Activated CD4-positive, alpha-beta T cell treated with anti-CD3 and anti-CD28 coated beads, Interleukin-2, amount 10 ng/mL, durations not matched to agents 7 days and 5 days (primary cell): ENCODE measurements at regions not wholly inside any gene's neighbourhood (a gene's known extent, or its start where the extent isn't known, plus 50 kb on each side); places are given as distances from the start of the nearest gene placed in this dataset.
"Not testable (repeated sequence)": the region's sequence is repeated elsewhere in the genome, so short reads cannot be mapped to it uniquely, and the experiment has no call there.

ENCODE experiments used
- CTCF ChIA-PET: fragments of 350-600 bp; sonication (Branson Sonifier 250); formaldehyde crosslinking; loops from one replicate; lab custom pipeline; 2021; ENCODE audit warnings: antibody characterized with exemption; lab: Charles Lee
- POLR2A ChIA-PET: fragments of 350-600 bp; sonication (Branson Sonifier 250); formaldehyde crosslinking; loops from one replicate; lab custom pipeline; 2021; ENCODE audit warnings: antibody characterized with exemption; lab: Charles Lee
- DNase-seq: peaks from one replicate; pipeline ENCODE4 v3.0.0-alpha.2; 2020
- H3K27ac Mint-ChIP-seq: one replicate; pipeline ENCODE4 v1.8.0; 2021; ENCODE audit warnings: mild to moderate bottlenecking, moderate library complexity, mixed read lengths
- H3K27me3 Mint-ChIP-seq: one replicate; pipeline ENCODE4 v1.8.0; 2021; ENCODE audit warnings: mixed read lengths
- H3K36me3 Mint-ChIP-seq: one replicate; pipeline ENCODE4 v1.8.0; 2021; ENCODE audit warnings: low read depth, mixed read lengths
- H3K4me1 Mint-ChIP-seq: one replicate; pipeline ENCODE4 v1.8.0; 2021; ENCODE audit warnings: mixed read lengths
- H3K4me3 Mint-ChIP-seq: one replicate; pipeline ENCODE4 v1.8.0; 2021; ENCODE audit warnings: mild to moderate bottlenecking, moderate library complexity, mixed read lengths
- H3K9me3 Mint-ChIP-seq: one replicate; pipeline ENCODE4 v1.8.0; 2021; ENCODE audit warnings: mixed read lengths

GRCh38 chr12:19749906-19750574 lies 310.7 kb downstream of the AEBP2 start:
- DNase-seq = no peak
- H3K4me1 Mint-ChIP-seq = no peaks in the 10 kb centered on the region
- peaks cover 17% of the 10 kb centered on the region for H3K9me3 Mint-ChIP-seq
- H3K27me3 Mint-ChIP-seq = peaks cover 5% of the 10 kb centered on the region
- H3K4me3 Mint-ChIP-seq = no peak overlapping the region
- H3K36me3 Mint-ChIP-seq = no peaks in the 10 kb centered on the region
- no peak overlapping the region for H3K27ac Mint-ChIP-seq
- ChIA-PET CTCF (interaction anchor here (0.6 kb wide), 1 partner anchor 35 kb away, joined by 5 read pairs; no protein-coding TSS in a partner anchor), POLR2A (no interaction called here)

DNA sequence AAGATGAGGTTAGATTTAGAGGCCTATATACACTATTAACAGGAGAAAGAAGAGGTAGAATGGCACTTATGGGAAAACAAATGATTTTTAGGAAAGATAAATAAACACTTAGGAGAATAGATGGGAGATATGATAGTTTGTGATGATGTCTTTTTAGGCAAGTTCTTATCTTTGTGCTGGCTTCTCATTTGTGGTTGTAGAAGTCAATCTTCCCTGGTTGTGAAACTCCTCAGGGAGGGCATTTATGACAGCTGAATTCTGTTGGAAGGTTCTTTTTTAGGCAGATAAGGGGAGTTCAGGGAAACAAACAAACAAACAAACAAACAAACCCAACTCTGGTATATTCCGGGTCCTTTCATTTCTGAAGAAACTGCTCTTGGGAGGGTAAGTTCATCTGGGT lies 311.8 kb downstream of the AEBP2 start:
- H3K4me3 Mint-ChIP-seq = no peak overlapping the region
- CTCF ChIA-PET = no interaction called here
- H3K36me3 Mint-ChIP-seq = no peaks in the 10 kb centered on the region
- H3K27ac Mint-ChIP-seq = no peak overlapping the region
- POLR2A ChIA-PET = no interaction called here
- DNase-seq = no peak
- H3K27me3 Mint-ChIP-seq = peaks cover 5% of the 10 kb centered on the region
- no peaks in the 10 kb centered on the region for H3K4me1 Mint-ChIP-seq
- H3K9me3 Mint-ChIP-seq = peaks cover 17% of the 10 kb centered on the region

- Mint-ChIP-seq H3K36me3 (no peaks in the 10 kb centered on the region), H3K27ac (no peak overlapping the region), H3K9me3 (peaks cover 17% of the 10 kb centered on the region), H3K4me3 (no peak overlapping the region), H3K4me1 (no peaks in the 10 kb centered on the region), H3K27me3 (no peaks in the 10 kb centered on the region)
- no peak for DNase-seq
- ChIA-PET CTCF (no interaction called here), POLR2A (no interaction called here)
Measured at GRCh38 chr12:19752712-19753111, 313.4 kb downstream of the AEBP2 start.

DNA sequence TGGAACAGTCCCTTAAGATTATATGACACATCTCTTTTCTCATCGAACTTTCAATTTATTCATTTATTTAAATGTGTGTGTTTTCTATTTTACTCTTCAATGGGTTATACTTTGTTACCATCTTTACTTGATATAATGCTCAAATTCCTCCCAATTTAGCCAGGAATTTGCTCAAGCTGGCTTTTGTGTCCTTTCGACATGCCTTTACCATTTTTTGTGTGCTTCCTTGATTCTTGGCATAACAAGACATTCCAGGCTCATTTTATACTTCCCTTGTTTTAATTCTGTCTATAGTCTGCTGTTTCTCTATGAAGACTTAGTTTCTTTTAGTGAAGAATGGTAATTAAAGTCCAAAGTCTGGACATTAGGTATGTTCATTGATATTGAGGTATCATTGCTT lies 315.8 kb downstream of the AEBP2 start:
- no peak for DNase-seq
- CTCF ChIA-PET = no interaction called here
- Mint-ChIP-seq H3K36me3 (no peaks in the 10 kb centered on the region), H3K27ac (no peak overlapping the region), H3K27me3 (no peaks in the 10 kb centered on the region), H3K4me3 (no peak overlapping the region), H3K4me1 (no peaks in the 10 kb centered on the region), H3K9me3 (peaks cover 13% of the 10 kb centered on the region)
- POLR2A ChIA-PET = no interaction called here

DNA sequence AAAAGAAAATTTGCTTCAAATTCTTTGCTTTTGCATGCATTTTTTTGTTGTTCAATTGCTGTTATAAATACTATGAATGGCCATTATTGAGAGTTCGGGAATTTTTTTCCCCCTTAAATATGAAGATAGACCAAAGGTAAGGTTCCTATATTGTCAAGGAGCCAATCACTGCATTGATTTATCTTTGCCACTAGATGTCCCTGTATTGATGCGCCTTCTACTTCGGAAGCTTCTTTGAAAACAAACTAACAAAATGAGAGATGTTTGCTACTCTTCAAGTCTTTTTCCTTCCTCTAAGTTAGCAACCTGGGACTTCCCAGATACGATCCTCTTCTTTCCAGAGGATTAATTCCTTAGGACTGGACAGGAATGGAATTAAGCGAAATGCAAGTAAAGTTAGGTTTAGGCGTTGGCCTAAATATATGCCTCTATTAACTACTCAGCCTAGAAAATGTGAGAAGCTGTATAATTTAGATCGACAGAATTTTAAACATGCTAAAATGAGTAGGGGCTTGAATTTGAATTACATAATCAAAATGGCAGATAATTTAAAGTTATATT lies 318.1 kb downstream of the AEBP2 start:
- Mint-ChIP-seq H3K9me3 (peaks cover 15% of the 10 kb centered on the region), H3K27ac (no peak overlapping the region), H3K4me3 (no peak overlapping the region), H3K36me3 (no peaks in the 10 kb centered on the region), H3K4me1 (no peaks in the 10 kb centered on the region), H3K27me3 (no peaks in the 10 kb centered on the region)
- DNase-seq = no peak
- POLR2A ChIA-PET = no interaction called here
- CTCF ChIA-PET = interaction anchor here (1.6 kb wide), 1 partner anchor 19 kb away, joined by 4 read pairs; no protein-coding TSS in a partner anchor

DNA sequence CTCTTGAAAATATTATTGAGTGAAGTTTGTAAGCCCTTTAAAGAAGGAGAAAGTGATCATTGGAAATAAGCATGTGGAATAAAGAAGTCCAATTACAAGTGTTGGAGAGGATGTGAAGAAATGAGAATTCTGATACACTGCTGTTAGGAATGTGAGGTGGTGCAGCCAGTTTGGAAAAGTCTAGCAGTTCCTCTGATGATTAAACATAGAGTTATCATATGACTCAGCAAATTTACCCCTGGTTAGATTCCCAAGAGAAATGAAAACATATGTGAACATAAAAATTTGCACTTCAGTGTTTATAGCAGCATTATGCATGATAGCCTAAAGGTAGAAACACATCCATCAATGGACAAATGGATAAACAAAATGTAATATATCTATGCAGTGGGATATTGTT lies 319.9 kb downstream of the AEBP2 start:
- Mint-ChIP-seq H3K27ac (no peak overlapping the region), H3K4me3 (no peak overlapping the region), H3K9me3 (peaks cover 2% of the 10 kb centered on the region), H3K27me3 (no peaks in the 10 kb centered on the region), H3K36me3 (no peaks in the 10 kb centered on the region), H3K4me1 (no peaks in the 10 kb centered on the region)
- ChIA-PET CTCF (no interaction called here), POLR2A (no interaction called here)
- DNase-seq = no peak

DNA sequence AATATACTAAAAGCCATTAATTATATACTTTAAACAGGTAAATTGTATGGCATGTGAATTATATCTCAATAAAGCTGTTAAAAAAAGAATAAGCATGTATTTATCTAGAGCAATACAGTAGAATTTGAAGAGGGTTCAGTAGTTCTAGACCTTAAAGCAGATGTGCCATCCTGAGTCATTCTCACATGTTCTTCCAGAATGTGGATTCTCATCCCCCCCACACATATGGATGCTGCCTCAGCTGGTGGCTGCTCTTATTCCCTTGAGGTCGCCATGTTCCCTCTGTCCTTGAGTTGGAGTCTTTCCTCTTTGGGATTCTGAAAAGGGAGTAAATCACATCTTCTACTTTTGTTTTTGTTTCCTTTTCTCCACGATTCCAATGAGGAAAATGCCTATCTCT lies 321.3 kb downstream of the AEBP2 start:
- Mint-ChIP-seq H3K4me3 (no peak overlapping the region), H3K4me1 (no peaks in the 10 kb centered on the region), H3K36me3 (no peaks in the 10 kb centered on the region), H3K27ac (no peak overlapping the region), H3K9me3 (peaks cover 8% of the 10 kb centered on the region), H3K27me3 (no peaks in the 10 kb centered on the region)
- ChIA-PET CTCF (no interaction called here), POLR2A (no interaction called here)
- DNase-seq = no peak

- Mint-ChIP-seq H3K9me3 (peaks cover 10% of the 10 kb centered on the region), H3K4me3 (no peak overlapping the region), H3K4me1 (no peaks in the 10 kb centered on the region), H3K27me3 (peaks cover 3% of the 10 kb centered on the region), H3K27ac (no peak overlapping the region), H3K36me3 (no peaks in the 10 kb centered on the region)
- DNase-seq = no peak
- ChIA-PET CTCF (no interaction called here), POLR2A (no interaction called here)
Measured at GRCh38 chr12:19761463-19761862, 322.2 kb downstream of the AEBP2 start.

DNA sequence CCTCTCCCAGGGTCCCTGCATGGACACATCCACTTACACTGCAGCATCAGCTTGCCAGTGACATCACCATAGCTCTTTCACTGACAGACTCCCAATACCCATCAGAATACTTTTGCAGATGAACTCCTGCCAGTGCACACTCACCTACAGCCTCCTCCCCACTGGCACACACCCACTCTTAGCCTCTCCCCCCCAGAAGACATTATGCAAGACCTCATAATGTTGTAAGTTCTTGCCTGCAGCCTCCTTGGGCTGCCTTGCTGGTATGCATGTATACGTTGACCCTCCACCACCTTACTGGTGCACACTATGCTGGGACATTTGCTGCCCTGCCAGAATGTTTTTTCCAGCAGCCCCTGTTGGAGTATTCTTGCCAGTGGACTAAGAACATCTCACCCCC lies 324.2 kb downstream of the AEBP2 start:
- Mint-ChIP-seq H3K27ac (no peak overlapping the region), H3K27me3 (peaks cover 3% of the 10 kb centered on the region), H3K9me3 (peaks cover 10% of the 10 kb centered on the region), H3K4me3 (no peak overlapping the region), H3K4me1 (no peaks in the 10 kb centered on the region), H3K36me3 (no peaks in the 10 kb centered on the region)
- DNase-seq = no peak
- ChIA-PET POLR2A (no interaction called here), CTCF (no interaction called here)

DNA sequence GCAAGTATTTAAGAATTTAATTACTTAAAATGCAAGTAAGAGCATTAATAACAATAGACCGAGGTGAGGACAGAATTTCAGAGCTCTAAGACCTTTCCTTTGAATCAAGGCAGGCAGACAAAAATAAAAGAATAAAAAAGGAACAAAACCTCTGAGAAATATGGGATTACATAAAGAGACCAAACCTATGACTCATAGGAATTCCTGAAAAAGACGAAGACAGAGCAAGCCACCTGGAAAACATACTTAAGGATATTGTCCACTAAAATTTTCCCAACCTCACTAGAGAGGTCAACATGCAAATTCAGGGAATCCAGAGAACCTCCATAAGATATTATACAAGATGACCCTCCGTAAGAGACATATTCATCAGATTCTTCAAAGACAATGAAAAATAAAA lies 325.1 kb downstream of the AEBP2 start:
- Mint-ChIP-seq H3K4me1 (no peaks in the 10 kb centered on the region), H3K36me3 (no peaks in the 10 kb centered on the region), H3K9me3 (peaks cover 10% of the 10 kb centered on the region), H3K4me3 (no peak overlapping the region), H3K27ac (no peak overlapping the region), H3K27me3 (peaks cover 3% of the 10 kb centered on the region)
- POLR2A ChIA-PET = no interaction called here
- CTCF ChIA-PET = interaction anchor here (0.6 kb wide), 1 partner anchor 152 kb away, joined by 3 read pairs; no protein-coding TSS in a partner anchor
- DNase-seq = no peak

DNA sequence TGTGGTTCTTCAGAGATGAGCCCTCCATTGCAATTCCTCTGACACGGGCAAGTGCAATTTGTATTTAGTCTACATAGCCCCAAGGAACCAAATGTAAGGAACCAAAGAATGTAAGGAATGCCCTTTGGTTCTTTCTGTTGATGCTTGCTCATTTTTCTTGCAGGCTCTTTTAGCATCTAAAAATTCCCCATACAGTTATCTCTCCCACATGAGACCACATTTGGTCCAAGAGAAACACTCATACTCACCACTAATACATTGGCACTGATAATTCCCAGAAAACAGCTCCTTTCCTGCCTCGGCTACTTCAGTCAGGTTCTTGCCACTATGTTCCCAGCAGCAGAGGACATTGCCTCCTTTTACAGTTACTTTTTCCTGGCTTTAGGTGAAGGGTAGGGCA lies 332.6 kb downstream of the AEBP2 start:
- Mint-ChIP-seq H3K36me3 (no peaks in the 10 kb centered on the region), H3K27ac (no peak overlapping the region), H3K9me3 (peaks cover 7% of the 10 kb centered on the region), H3K4me1 (no peaks in the 10 kb centered on the region), H3K27me3 (peaks cover 1% of the 10 kb centered on the region), H3K4me3 (no peak overlapping the region)
- CTCF ChIA-PET = no interaction called here
- no peak for DNase-seq
- POLR2A ChIA-PET = no interaction called here

DNA sequence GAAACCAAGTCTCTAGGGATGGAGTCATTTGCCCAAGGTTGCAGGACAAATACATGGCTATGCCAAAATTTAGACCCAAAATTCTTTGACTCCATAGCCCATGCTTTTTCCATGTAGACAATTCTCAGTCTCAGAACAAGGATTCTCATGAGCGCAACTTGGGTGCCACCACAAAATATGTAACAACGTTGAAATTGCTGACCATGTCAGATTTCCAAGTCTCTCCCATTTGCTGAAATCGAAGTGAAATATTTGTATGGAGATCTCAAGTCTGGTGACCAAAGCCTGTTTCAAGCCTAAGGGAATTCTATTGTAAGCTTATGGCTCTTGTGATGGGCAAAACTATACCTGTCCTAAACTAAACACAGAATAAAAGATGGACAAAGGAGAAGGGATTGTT lies 333.5 kb downstream of the AEBP2 start:
- no peak overlapping the region for H3K4me3 Mint-ChIP-seq
- CTCF ChIA-PET = no interaction called here
- peaks cover 2% of the 10 kb centered on the region for H3K27me3 Mint-ChIP-seq
- no peaks in the 10 kb centered on the region for H3K4me1 Mint-ChIP-seq
- peaks cover 7% of the 10 kb centered on the region for H3K9me3 Mint-ChIP-seq
- no peak overlapping the region for H3K27ac Mint-ChIP-seq
- POLR2A ChIA-PET = no interaction called here
- no peaks in the 10 kb centered on the region for H3K36me3 Mint-ChIP-seq
- no peak for DNase-seq

DNA sequence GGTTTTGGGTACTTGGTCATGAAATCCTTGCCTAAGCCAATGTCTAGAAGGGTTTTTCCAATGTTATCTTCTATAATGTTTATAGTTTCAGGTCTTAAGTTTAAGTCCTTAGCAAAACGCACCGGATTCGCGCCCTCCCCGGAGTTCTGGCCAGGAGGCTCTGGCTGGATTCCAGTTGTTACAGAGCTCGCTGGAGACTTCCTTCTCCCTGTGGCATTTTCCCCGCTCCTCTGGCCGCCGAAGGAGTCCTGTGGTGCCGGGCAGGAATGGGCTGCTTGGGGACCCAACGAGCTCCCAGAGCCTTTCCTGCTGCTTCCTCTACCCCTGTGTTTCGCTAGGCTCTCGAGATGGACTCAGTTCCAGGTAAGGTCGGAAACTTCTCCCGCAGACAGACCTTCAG lies 335.9 kb downstream of the AEBP2 start:
- ChIA-PET POLR2A (no interaction called here), CTCF (no interaction called here)
- DNase-seq = no peak
- H3K4me1 Mint-ChIP-seq = no peaks in the 10 kb centered on the region
- H3K27ac Mint-ChIP-seq = no peak overlapping the region
- H3K36me3 Mint-ChIP-seq = no peaks in the 10 kb centered on the region
- peaks cover 7% of the 10 kb centered on the region for H3K9me3 Mint-ChIP-seq
- peaks cover 2% of the 10 kb centered on the region for H3K27me3 Mint-ChIP-seq
- no peak overlapping the region for H3K4me3 Mint-ChIP-seq

DNA sequence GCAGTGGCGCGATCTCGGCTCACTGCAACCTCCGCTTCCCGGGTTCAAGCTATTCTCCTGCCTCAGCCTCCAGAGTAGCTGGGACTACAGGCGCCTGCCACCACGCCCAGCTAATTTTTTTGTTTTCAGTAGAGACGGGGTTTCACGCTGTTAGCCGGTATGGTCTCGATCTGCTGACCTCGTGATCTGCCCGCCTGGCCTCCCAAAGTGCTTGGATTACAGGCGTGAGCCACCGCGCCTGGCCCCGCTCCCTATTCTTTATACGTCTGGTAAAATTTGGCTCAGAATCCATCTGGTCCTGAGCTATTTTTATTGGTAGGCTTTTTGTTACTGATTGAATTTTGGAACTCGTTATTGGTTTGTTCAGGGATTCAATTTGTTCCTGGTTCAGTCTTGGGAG lies 336.7 kb downstream of the AEBP2 start:
- H3K4me3 Mint-ChIP-seq, H3K27me3 Mint-ChIP-seq, DNase-seq, H3K4me1 Mint-ChIP-seq, H3K9me3 Mint-ChIP-seq, POLR2A ChIA-PET, H3K36me3 Mint-ChIP-seq, H3K27ac Mint-ChIP-seq: not testable (repeated sequence)
- CTCF ChIA-PET = interaction anchor here (0.6 to 1.3 kb wide), 2 partner anchors 19 to 23 kb away, joined by 4 read pairs; no protein-coding TSS in a partner anchor
